SK-N-SH (cell line): ENCODE measurements at regions not wholly inside any gene's neighbourhood (a gene's known extent, or its start where the extent isn't known, plus 50 kb on each side); places are given as distances from the start of the nearest gene placed in this dataset.

Experiments
- CTCF ChIA-PET: fragments of 300-600, 350-600 bp; formaldehyde crosslinking; extraction: SDS; loops from one replicate; lab custom pipeline; 2021; lab: Yijun Ruan, JAX
- POLR2A ChIA-PET: fragments of 350-600 bp; sonication (Branson Sonifier 250); formaldehyde crosslinking; extraction: SDS; loops from one replicate; lab custom pipeline; 2020; ENCODE audit warnings: antibody characterized with exemption, inconsistent platforms; lab: Yijun Ruan, JAX
- DNase-seq: peaks from one replicate; pipeline ENCODE4 v3.0.0; 2012
- H2AFZ ChIP-seq: fragments of 200-600 bp; sonication (generic); 2 replicates; pipeline ENCODE4 v1.8.1; 2016; ENCODE audit warnings: antibody characterized with exemption, mild to moderate bottlenecking, low read depth
- H3F3A ChIP-seq: fragments of 200-600 bp; sonication (generic); replicated peaks from 2 replicates; pipeline ENCODE3; 2016; ENCODE audit warnings: antibody characterized with exemption, mild to moderate bottlenecking; ENCODE audit not compliant: insufficient read depth
- H3K27ac ChIP-seq, 2 experiments: fragments of 200-500 bp in 1 of 2; fragments of 200-600 bp in 1 of 2; sonication (Bioruptor generic) in 1 of 2; sonication (generic), shearing (Covaris generic) in 1 of 2; 2 replicates each; pipeline versions ENCODE4 v1.5.1 to v1.6.1; 2014 to 2016; ENCODE audit warnings: low read depth in 2 of 2, inconsistent platforms in 1 of 2, low read length in 1 of 2, mild to moderate bottlenecking in 1 of 2, mixed read lengths in 1 of 2
- H3K27me3 ChIP-seq: fragments of 200-600 bp; sonication (generic), shearing (Covaris generic); 2 replicates; pipeline ENCODE4 v1.6.1; 2016; ENCODE audit warnings: mixed run types; ENCODE audit not compliant: insufficient read depth
- H3K36me3 ChIP-seq, 2 experiments: fragments of 200-500 bp in 1 of 2; fragments of 200-600 bp in 1 of 2; sonication (Bioruptor generic) in 1 of 2; sonication (generic) in 1 of 2; replicated peaks in 1 of 2; 2 replicates each; pipeline versions ENCODE3 to v1.5.1; 2014 to 2016; ENCODE audit warnings: low read length in 1 of 2, mild to moderate bottlenecking in 1 of 2; ENCODE audit not compliant: insufficient read depth in 2 of 2, control insufficient read depth in 1 of 2
- H3K4me1 ChIP-seq, 2 experiments: fragments of 200-500 bp in 1 of 2; fragments of 200-600 bp in 1 of 2; sonication (Bioruptor generic) in 1 of 2; sonication (generic), shearing (Covaris generic) in 1 of 2; 2 replicates each; pipeline versions ENCODE4 v1.5.1 to v1.6.1; 2014 to 2016; ENCODE audit warnings: low read depth in 1 of 2, low read length in 1 of 2, mixed run types in 1 of 2; ENCODE audit not compliant: insufficient read depth in 2 of 2, control insufficient read depth in 1 of 2
- H3K4me2 ChIP-seq: fragments of 200-600 bp; sonication (generic), shearing (Covaris generic); 2 replicates; pipeline ENCODE4 v1.6.1; 2017; ENCODE audit warnings: mixed run types
- H3K4me3 ChIP-seq, 2 experiments: fragments of 200-500 bp in 1 of 2; fragments of 200-600 bp in 1 of 2; sonication (Bioruptor generic) in 1 of 2; sonication (generic), shearing (Covaris generic) in 1 of 2; 2 replicates each; pipeline versions ENCODE4 v1.5.1 to v1.8.1; 2014 to 2016; ENCODE audit warnings: low read depth in 2 of 2, inconsistent platforms in 1 of 2, low read length in 1 of 2, mild to moderate bottlenecking in 1 of 2, mixed read lengths in 1 of 2, moderate library complexity in 1 of 2
- H3K79me2 ChIP-seq: fragments of 200-600 bp; sonication (generic); 2 replicates; pipeline ENCODE4 v1.8.1; 2017; ENCODE audit warnings: mild to moderate bottlenecking; ENCODE audit not compliant: insufficient read depth
- H3K9ac ChIP-seq: fragments of 200-600 bp; sonication (generic); 2 replicates; pipeline ENCODE4 v1.6.1; 2017; ENCODE audit warnings: mixed run types
- H3K9me2 ChIP-seq: fragments of 200-600 bp; sonication (generic); 2 replicates; pipeline ENCODE4 v1.6.1; 2017; ENCODE audit warnings: mixed run types
- H3K9me3 ChIP-seq: fragments of 200-600 bp; sonication (generic); 2 replicates; pipeline ENCODE4 v1.6.1; 2017; ENCODE audit warnings: mixed run types, mild to moderate bottlenecking, moderate library complexity
- H4K20me1 ChIP-seq: fragments of 200-600 bp; sonication (generic); 2 replicates; pipeline ENCODE4 v1.6.1; 2017; ENCODE audit warnings: mild to moderate bottlenecking, mixed run types; ENCODE audit not compliant: insufficient read depth
- CHD2 ChIP-seq: fragments of 150-350 bp; IDR thresholded peaks from 2 replicates; pipeline ENCODE4 v1.6.1; 2018; ENCODE audit warnings: low read length; ENCODE audit not compliant: partially characterized antibody
- CTCF ChIP-seq: fragments of 200-600 bp; sonication (generic); IDR thresholded peaks from 2 replicates; pipeline ENCODE4 v1.6.1; 2017; ENCODE audit warnings: antibody characterized with exemption, mild to moderate bottlenecking, moderate library complexity
- ELF1 ChIP-seq: IDR thresholded peaks from 2 replicates; pipeline ENCODE4 v1.4.0; 2012
- EZH2phosphoT487 ChIP-seq: fragments of 200-600 bp; sonication (generic); IDR thresholded peaks from 2 replicates; pipeline ENCODE4 v1.6.1; 2017; ENCODE audit warnings: low read depth, mixed run types, mild to moderate bottlenecking, antibody characterized with exemption, moderate library complexity, borderline replicate concordance
- FOSL2 ChIP-seq: IDR thresholded peaks from 2 replicates; pipeline ENCODE4 v1.4.0; 2012; ENCODE audit warnings: low read depth, mild to moderate bottlenecking, moderate library complexity, borderline replicate concordance
- FOXM1 ChIP-seq: IDR thresholded peaks from 2 replicates; pipeline ENCODE4 v1.4.0; 2012; ENCODE audit warnings: low read depth, mild to moderate bottlenecking
- GABPA ChIP-seq: IDR thresholded peaks from 2 replicates; pipeline ENCODE4 v1.4.0; 2012; ENCODE audit warnings: low read depth, mild to moderate bottlenecking
- JUND ChIP-seq: IDR thresholded peaks from 2 replicates; pipeline ENCODE4 v1.4.0; 2012
- MAX ChIP-seq: IDR thresholded peaks from 2 replicates; pipeline ENCODE4 v1.4.0; 2012; ENCODE audit warnings: low read depth
- MXI1 ChIP-seq: IDR thresholded peaks from 2 replicates; pipeline ENCODE4 v1.6.1; 2012; ENCODE audit warnings: mild to moderate bottlenecking, low read depth, low read length, improper control_type of control experiment
- USF2 ChIP-seq: fragments of 150-350 bp; IDR thresholded peaks from 2 replicates; pipeline ENCODE4 v1.6.1; 2017; ENCODE audit warnings: antibody characterized with exemption, low read length, low read depth, borderline replicate concordance
- YY1 ChIP-seq: IDR thresholded peaks from 2 replicates; pipeline ENCODE4 v1.4.0; 2012; ENCODE audit warnings: low read depth, mild to moderate bottlenecking
- WGBS: methylation state at CpG from one replicate; pipeline ENCODE4 v1.1.6; 2017; ENCODE audit warnings: low lambda C conversion rate; 5-methylcytosine and 5-hydroxymethylcytosine counted together

- TF ChIP-seq GABPA = no peak
- no peak for TF ChIP-seq JUND
- TF ChIP-seq EZH2phosphoT487 = no peak
- no peak for TF ChIP-seq YY1
- TF ChIP-seq CHD2 = no peak
- H4K20me1 ChIP-seq = no peaks in the 10 kb centered on the region
- H3K9me2 ChIP-seq = no peaks in the 10 kb centered on the region
- H3K4me3 ChIP-seq = no peak overlapping the region
- POLR2A ChIA-PET = no interaction called here
- H3K9ac ChIP-seq = no peak overlapping the region
- no peaks in the 10 kb centered on the region for H3K36me3 ChIP-seq
- 71% methylated on average over 10 of the region's 11 CpGs for WGBS
- no peak overlapping the region for H3K27ac ChIP-seq
- no peaks in the 10 kb centered on the region for H3K27me3 ChIP-seq
- H2AFZ ChIP-seq = no peak overlapping the region
- DNase-seq = no peak
- no peak overlapping the region for H3K4me2 ChIP-seq
- H3K79me2 ChIP-seq = no peaks in the 10 kb centered on the region
- H3K9me3 ChIP-seq = no peaks in the 10 kb centered on the region
- H3F3A ChIP-seq = no peaks in the 10 kb centered on the region
- no peaks in the 10 kb centered on the region for H3K4me1 ChIP-seq
- CTCF ChIA-PET = interaction anchor here (1.0 kb wide), 1 partner anchor 15 kb away, joined by 3 read pairs; no protein-coding TSS in a partner anchor
Measured at GRCh38 chr6:156316583-156317125, 460.5 kb upstream of the ARID1B start.

GRCh38 chr6:156315146-156315545 is 462.0 kb upstream of the ARID1B start:
- POLR2A ChIA-PET = no interaction called here
- CTCF ChIA-PET = no interaction called here
- TF ChIP-seq CTCF (no peak), MAX (no peak), MXI1 (no peak), GABPA (no peak), EZH2phosphoT487 (no peak), ELF1 (no peak), FOSL2 (no peak), JUND (no peak), USF2 (no peak), FOXM1 (no peak)
- Histone ChIP-seq H3F3A (no peaks in the 10 kb centered on the region), H3K4me1 (no peaks in the 10 kb centered on the region; a peak in 1 of 4 replicates), H3K9me2 (no peaks in the 10 kb centered on the region), H3K36me3 (no peaks in the 10 kb centered on the region), H3K9ac (no peak overlapping the region), H3K27me3 (no peaks in the 10 kb centered on the region), H3K4me2 (no peak overlapping the region), H3K79me2 (no peaks in the 10 kb centered on the region), H3K9me3 (no peaks in the 10 kb centered on the region), H4K20me1 (no peaks in the 10 kb centered on the region), H3K27ac (no peak overlapping the region), H3K4me3 (no peak overlapping the region), H2AFZ (no peak overlapping the region)
- DNase-seq = no peak
- WGBS = 59% methylated on average over 4 of the region's 4 CpGs
